Adrenal gland (tissue), 9 donors: ENCODE measurements at regions not wholly inside any gene's neighbourhood (a gene's known extent, or its start where the extent isn't known, plus 50 kb on each side); places are given as distances from the start of the nearest gene placed in this dataset.

Experiments used
- DNase-seq, 7 donors: peaks; one replicate each; pipeline ENCODE4 v3.0.0-alpha.2; 2019 to 2020
- H3K27ac ChIP-seq, 5 donors: fragments of 200-600 bp; sonication (generic) in 4 of 5; 1 replicate in 3 of 5; 2 replicates in 2 of 5; pipeline versions ENCODE4 v1.5.1 to v1.8.0; 2016 to 2020; ENCODE audit warnings: mild to moderate bottlenecking in 1 of 5
- H3K27me3 ChIP-seq: fragments of 200-600 bp; 2 replicates; pipeline ENCODE4 v1.8.0; 2021
- H3K36me3 ChIP-seq, 2 donors: fragments of 200-600 bp; replicated peaks in 1 of 2; 1 replicate in 1 of 2; 2 replicates in 1 of 2; pipeline versions ENCODE4 v1.5.1 to v1.8.0; 2018 to 2022
- H3K4me1 ChIP-seq, 2 donors: fragments of 200-600 bp; replicated peaks in 1 of 2; 1 replicate in 1 of 2; 2 replicates in 1 of 2; pipeline versions ENCODE4 v1.5.1 to v1.8.0; 2018 to 2021
- H3K4me3 ChIP-seq, 4 donors: fragments of 200-600 bp; sonication (generic) in 3 of 4; one replicate each; pipeline ENCODE4 v1.5.1; 2016 to 2018
- H3K9me3 ChIP-seq, 3 donors: fragments of 200-600 bp; sonication (generic) in 1 of 3; replicated peaks in 1 of 3; 1 replicate in 2 of 3; 2 replicates in 1 of 3; pipeline versions ENCODE4 v1.5.1 to v1.8.0; 2016 to 2021
- POLR2A ChIP-seq, 2 donors: fragments of 450-650 bp; IDR thresholded peaks; one replicate each; pipeline ENCODE4 v1.6.1; 2017; ENCODE audit warnings: antibody characterized with exemption in 2 of 2, mild to moderate bottlenecking in 2 of 2, moderate library complexity in 1 of 2
- WGBS, 4 donors: extraction: QIAGEN DNeasy Blood & Tissue Kit in 2 of 4; methylation state at CpG; one replicate each; pipeline versions ENCODE4 v1.1.5 to v1.1.7; 2013 to 2017; 5-methylcytosine and 5-hydroxymethylcytosine counted together
- intact Hi-C, 2 donors: fragments of 100-400 bp; cut with DNase I; formaldehyde crosslinking; loops; one replicate each; pipeline versions ENCODE4 v1.14.1 to v1.15.0; 2022 to 2023
- TF ChIP-seq, protein P1 (sequence below), 6 experiments: fragments of 450-650 bp in 4 of 6; fragments of 200-600 bp in 2 of 6; sonication (generic) in 1 of 6; IDR thresholded peaks; 1 replicate in 5 of 6; 2 replicates in 1 of 6; pipeline versions ENCODE4 v1.5.1 to v1.8.0; 2016 to 2021; ENCODE audit warnings: antibody characterized with exemption in 6 of 6, mild to moderate bottlenecking in 2 of 6, moderate library complexity in 1 of 6
- donor health status: healthy with polysubstance abuse.
- donor health status: Bipolar disorder and iron deficiency.
- donor health status: DM: yes; HTN: yes; CAD: no.
- donor health status: DM: no; HTN: no; CAD: no.
- donor health status: DM: no; HTN: no; CAD: no.

GRCh38 chr14:54332490-54332889 is 64.3 kb upstream of the CDKN3 start:
- WGBS, 4 donors, result 86 to 91% (median 88%) methylated on average over 6 of the region's 6 CpGs
- no peak for DNase-seq
- intact Hi-C loops, result no loop called here
- Histone ChIP-seq H3K9me3 (no peaks in the 10 kb centered on the region), H3K4me1 (no peaks in the 10 kb centered on the region), H3K36me3 (no peaks in the 10 kb centered on the region), H3K27ac (no peak overlapping the region), H3K4me3 (no peak overlapping the region), H3K27me3 (no peaks in the 10 kb centered on the region)
- TF ChIP-seq POLR2A (IDR thresholded peaks at IDR 0.05), result no peak
- TF ChIP-seq, protein P1, sequence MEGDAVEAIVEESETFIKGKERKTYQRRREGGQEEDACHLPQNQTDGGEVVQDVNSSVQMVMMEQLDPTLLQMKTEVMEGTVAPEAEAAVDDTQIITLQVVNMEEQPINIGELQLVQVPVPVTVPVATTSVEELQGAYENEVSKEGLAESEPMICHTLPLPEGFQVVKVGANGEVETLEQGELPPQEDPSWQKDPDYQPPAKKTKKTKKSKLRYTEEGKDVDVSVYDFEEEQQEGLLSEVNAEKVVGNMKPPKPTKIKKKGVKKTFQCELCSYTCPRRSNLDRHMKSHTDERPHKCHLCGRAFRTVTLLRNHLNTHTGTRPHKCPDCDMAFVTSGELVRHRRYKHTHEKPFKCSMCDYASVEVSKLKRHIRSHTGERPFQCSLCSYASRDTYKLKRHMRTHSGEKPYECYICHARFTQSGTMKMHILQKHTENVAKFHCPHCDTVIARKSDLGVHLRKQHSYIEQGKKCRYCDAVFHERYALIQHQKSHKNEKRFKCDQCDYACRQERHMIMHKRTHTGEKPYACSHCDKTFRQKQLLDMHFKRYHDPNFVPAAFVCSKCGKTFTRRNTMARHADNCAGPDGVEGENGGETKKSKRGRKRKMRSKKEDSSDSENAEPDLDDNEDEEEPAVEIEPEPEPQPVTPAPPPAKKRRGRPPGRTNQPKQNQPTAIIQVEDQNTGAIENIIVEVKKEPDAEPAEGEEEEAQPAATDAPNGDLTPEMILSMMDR (IDR thresholded peaks at IDR 0.05), result no peak

DNA sequence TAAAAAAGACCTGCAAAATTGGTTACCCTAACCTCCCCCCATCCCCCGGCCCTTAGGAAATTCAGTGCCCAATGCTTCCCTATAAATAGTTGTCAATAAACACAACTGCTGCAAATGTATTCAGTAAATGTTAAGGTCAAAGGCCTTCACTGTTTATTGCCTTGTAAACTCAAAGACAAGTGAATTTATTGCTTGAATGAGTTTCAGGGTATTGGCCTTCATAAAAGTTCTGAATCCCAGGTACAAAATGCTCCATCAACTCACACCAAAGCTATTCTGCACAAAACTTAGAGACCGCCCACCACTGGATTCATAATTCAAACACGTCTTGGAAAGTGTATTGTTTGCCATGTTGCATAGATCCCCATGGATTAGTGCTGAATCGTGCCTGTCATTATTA is 63.3 kb upstream of the CDKN3 start:
- intact Hi-C loops, result no loop called here
- DNase-seq, result no peak
- Histone ChIP-seq H3K27ac (no peak overlapping the region), H3K4me1 (no peaks in the 10 kb centered on the region), H3K36me3 (no peaks in the 10 kb centered on the region), H3K9me3 (no peaks in the 10 kb centered on the region), H3K27me3 (no peaks in the 10 kb centered on the region), H3K4me3 (no peak overlapping the region)
- TF ChIP-seq, protein P1 (IDR thresholded peaks at IDR 0.05), result no peak
- TF ChIP-seq POLR2A (IDR thresholded peaks at IDR 0.05), result no peak
- 89 to 98% (median 91%) methylated on average over 4 of the region's 4 CpGs for WGBS, 4 donors

GRCh38 chr14:54335569-54336155 is 61.1 kb upstream of the CDKN3 start:
- H3K4me1 ChIP-seq, result no peaks in the 10 kb centered on the region
- no peaks in the 10 kb centered on the region for H3K27me3 ChIP-seq
- intact Hi-C loops, result no loop called here
- no peak for DNase-seq
- WGBS, 4 donors, result 93 to 98% (median 96%) methylated on average over 2 of the region's 2 CpGs
- TF ChIP-seq, protein P1 (IDR thresholded peaks at IDR 0.05), result no peak
- no peak for TF ChIP-seq POLR2A (IDR thresholded peaks at IDR 0.05)
- H3K36me3 ChIP-seq, result no peaks in the 10 kb centered on the region
- no peaks in the 10 kb centered on the region for H3K9me3 ChIP-seq
- H3K4me3 ChIP-seq, result no peak overlapping the region
- H3K27ac ChIP-seq, result no peak overlapping the region

DNA sequence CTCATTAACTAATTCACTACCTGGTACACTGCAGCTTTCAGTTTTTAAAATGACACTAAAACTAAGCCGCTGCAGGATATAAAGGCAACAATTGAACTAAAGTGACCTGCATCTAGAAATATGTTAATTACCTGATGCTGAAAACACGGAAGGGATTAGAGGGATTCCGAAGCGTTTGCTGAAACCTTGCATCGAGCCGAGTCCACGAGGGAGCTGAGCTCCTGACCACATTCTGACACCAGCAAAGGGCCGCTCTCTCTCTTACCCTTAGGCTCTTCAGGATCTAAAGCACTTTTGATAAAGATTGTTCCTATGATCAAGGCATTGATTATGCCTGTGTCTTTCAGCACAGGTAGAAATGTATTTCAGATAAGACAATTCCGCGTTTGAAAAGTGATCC is 59.5 kb upstream of the CDKN3 start:
- Histone ChIP-seq H3K36me3 (no peaks in the 10 kb centered on the region), H3K27me3 (no peaks in the 10 kb centered on the region), H3K27ac (no peak overlapping the region), H3K4me3 (no peak overlapping the region), H3K9me3 (no peaks in the 10 kb centered on the region), H3K4me1 (no peaks in the 10 kb centered on the region)
- no peak for TF ChIP-seq POLR2A (IDR thresholded peaks at IDR 0.05)
- TF ChIP-seq, protein P1 (IDR thresholded peaks at IDR 0.05), result no peak
- WGBS, 4 donors, result 80 to 87% (median 86%) methylated on average over 10 of the region's 10 CpGs
- intact Hi-C loops, result no loop called here
- no peak for DNase-seq
